ENCODE measurements at regions not wholly inside any gene's neighbourhood (a gene's known extent, or its start where the extent isn't known, plus 50 kb on each side); places are given as distances from the start of the nearest gene placed in this dataset.
"Not testable (repeated sequence)": the region's sequence is repeated elsewhere in the genome, so short reads cannot be mapped to it uniquely, and the experiment has no call there.

DNA sequence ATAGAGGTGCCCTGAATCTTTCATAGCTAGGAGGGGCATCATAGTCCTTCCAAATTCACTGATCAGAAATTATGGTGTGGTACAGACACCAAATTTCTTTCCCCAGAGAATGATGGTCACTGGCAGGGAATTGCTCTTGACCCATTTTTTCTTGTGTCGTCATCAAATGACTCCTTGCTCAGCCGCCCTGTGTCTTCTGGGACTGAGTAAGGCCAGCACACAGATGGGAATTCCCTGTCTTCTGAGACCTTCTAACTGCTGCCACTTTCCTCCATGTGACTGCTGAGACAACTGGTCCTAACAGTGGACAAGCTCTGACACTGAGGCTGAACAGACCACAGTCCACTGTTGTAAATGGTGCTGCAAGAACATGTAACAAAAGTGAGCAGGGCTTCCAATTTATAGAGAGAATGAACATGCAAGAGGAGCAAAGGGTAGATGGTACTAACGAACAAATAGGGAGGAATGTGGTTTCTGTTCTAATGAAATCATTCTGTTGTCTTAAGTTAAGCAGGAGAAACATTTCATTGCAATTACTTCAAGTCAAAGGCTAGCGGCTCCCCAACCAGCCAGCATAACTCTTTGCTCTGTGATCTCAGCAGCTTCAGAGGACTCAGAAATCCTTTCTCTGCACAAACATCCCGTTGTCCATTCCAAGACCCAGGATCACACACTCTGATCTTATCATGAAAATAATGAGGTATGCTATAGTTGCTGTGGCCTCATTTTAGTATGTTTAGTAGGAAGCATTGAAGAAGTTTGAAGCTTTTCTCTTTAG, 235.9 kb upstream of the PRSS1 start:
- Histone ChIP-seq H3K27ac (no peak overlapping the region), H3K27me3 (no peaks in the 10 kb centered on the region), H3K9me3 (no peaks in the 10 kb centered on the region), H3K36me3 (no peaks in the 10 kb centered on the region), H3K4me3 (no peak overlapping the region), H3K4me1 (peaks cover 0 to 18% (median 0%) of the 10 kb centered on the region in 4 donors)
- no peak for DNase-seq (ENCODE audit: low spot score in 2 of 2)
- 57 to 70% methylated on average over 5 of the region's 5 CpGs for WGBS, 2 donors
- TF ChIP-seq POLR2A (IDR thresholded peaks at IDR 0.05) = no peak
- no peak for TF ChIP-seq EP300 (IDR thresholded peaks at IDR 0.05)
- TF ChIP-seq, protein P1, sequence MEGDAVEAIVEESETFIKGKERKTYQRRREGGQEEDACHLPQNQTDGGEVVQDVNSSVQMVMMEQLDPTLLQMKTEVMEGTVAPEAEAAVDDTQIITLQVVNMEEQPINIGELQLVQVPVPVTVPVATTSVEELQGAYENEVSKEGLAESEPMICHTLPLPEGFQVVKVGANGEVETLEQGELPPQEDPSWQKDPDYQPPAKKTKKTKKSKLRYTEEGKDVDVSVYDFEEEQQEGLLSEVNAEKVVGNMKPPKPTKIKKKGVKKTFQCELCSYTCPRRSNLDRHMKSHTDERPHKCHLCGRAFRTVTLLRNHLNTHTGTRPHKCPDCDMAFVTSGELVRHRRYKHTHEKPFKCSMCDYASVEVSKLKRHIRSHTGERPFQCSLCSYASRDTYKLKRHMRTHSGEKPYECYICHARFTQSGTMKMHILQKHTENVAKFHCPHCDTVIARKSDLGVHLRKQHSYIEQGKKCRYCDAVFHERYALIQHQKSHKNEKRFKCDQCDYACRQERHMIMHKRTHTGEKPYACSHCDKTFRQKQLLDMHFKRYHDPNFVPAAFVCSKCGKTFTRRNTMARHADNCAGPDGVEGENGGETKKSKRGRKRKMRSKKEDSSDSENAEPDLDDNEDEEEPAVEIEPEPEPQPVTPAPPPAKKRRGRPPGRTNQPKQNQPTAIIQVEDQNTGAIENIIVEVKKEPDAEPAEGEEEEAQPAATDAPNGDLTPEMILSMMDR (IDR thresholded peaks at IDR 0.05) = no peak

DNA sequence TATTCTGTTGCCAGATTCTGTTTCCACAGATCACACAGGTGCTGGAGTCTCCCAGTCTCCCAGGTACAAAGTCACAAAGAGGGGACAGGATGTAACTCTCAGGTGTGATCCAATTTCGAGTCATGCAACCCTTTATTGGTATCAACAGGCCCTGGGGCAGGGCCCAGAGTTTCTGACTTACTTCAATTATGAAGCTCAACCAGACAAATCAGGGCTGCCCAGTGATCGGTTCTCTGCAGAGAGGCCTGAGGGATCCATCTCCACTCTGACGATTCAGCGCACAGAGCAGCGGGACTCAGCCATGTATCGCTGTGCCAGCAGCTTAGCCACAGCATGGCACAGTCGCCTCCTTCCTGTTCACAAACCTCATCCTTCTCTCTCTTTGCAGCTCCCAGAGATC, 237.5 kb upstream of the PRSS1 start:
- TF ChIP-seq EP300 (IDR thresholded peaks at IDR 0.05) (no peak), POLR2A (IDR thresholded peaks at IDR 0.05) (no peak)
- TF ChIP-seq, protein P1 (IDR thresholded peaks at IDR 0.05) = no peak
- Histone ChIP-seq H3K4me3 (no peak overlapping the region), H3K36me3 (no peaks in the 10 kb centered on the region), H3K4me1 (peaks cover 0 to 18% (median 0%) of the 10 kb centered on the region in 4 donors), H3K9me3 (no peaks in the 10 kb centered on the region), H3K27ac (no peak overlapping the region), H3K27me3 (no peaks in the 10 kb centered on the region)
- no peak for DNase-seq (ENCODE audit: low spot score in 2 of 2)
- 89 to 90% methylated on average over 7 of the region's 7 CpGs for WGBS, 2 donors

DNA sequence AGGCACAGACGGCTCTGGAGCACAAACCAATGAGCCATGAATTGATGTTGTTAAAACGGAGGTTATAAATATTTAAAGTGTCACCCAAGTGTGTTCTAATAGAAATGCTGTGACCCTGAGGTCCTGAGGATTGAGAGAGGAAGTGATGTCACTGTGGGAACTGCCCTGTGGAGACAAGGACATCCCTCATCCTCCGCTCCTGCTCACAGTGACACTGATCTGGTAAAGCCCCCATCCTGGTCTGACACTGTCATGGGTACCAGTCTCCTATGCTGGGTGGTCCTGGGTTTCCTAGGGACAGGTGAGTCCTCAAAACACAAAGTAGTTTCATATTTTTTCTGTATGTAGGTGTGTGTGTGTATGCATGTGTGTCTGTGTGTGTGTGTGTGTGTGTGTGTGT, 237.9 kb upstream of the PRSS1 start:
- Histone ChIP-seq H3K4me1 (peaks cover 0 to 18% (median 0%) of the 10 kb centered on the region in 4 donors), H3K36me3 (no peaks in the 10 kb centered on the region), H3K4me3 (no peak overlapping the region), H3K27ac (no peak overlapping the region), H3K27me3 (no peaks in the 10 kb centered on the region), H3K9me3 (no peaks in the 10 kb centered on the region)
- 56 to 69% methylated on average over 3 of the region's 3 CpGs for WGBS, 2 donors
- TF ChIP-seq, protein P1 (IDR thresholded peaks at IDR 0.05) = no peak
- TF ChIP-seq EP300 (IDR thresholded peaks at IDR 0.05) (no peak), POLR2A (IDR thresholded peaks at IDR 0.05) (no peak)
- no peak for DNase-seq (ENCODE audit: low spot score in 2 of 2)

DNA sequence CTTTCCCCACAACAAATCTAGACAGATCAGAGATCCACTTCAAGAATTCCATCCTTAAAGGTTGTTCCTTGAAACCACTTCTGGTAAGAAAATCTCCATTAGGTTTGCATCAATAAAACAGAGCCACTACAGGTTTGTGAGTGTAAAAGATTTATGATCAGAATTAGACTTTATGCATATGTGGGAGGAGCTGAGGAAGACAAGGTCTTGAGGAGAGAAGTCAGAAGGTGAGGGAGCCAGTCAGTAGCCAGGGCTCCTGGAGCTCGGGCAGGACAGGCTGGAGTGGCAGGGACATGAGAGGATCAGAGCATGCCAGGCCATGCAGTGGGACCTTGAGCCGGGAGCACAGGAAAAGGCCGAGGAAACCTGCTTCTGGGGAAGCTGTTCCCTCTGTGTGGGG, 240.0 kb upstream of the PRSS1 start:
- not testable (repeated sequence) for DNase-seq (ENCODE audit: low spot score in 2 of 2); H3K9me3 ChIP-seq; H3K36me3 ChIP-seq; H3K4me3 ChIP-seq; H3K4me1 ChIP-seq; H3K27me3 ChIP-seq; H3K27ac ChIP-seq
- 59 to 71% methylated on average over 3 of the region's 3 CpGs for WGBS, 2 donors

DNA sequence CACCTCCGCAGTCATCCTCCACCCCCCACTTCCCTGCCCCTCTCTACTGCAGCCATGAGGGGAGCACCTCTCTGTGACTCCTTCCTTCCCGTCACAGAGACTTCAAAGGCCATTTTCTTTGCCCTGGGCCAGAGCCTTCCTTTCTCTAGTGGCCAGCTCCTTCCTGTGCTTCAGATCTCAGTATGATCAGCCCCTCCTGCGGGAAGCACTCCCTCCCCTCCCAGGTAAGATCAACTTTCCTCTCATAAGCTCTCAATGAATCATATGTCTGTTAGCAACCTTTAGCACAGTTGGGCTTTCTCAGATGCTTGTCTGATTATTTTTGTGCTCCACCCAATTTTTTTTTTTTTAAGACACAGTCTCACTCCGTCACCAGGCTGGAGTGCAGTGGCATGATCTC, 241.0 kb upstream of the PRSS1 start:
- DNase-seq (ENCODE audit: low spot score in 2 of 2) = no peak
- H3K4me1 ChIP-seq = no peaks in the 10 kb centered on the region
- WGBS, 2 donors = 71% methylated on average over 4 of the region's 4 CpGs
- no peaks in the 10 kb centered on the region for H3K27me3 ChIP-seq
- H3K9me3 ChIP-seq = no peaks in the 10 kb centered on the region
- TF ChIP-seq, protein P1 (IDR thresholded peaks at IDR 0.05) = no peak
- TF ChIP-seq POLR2A (IDR thresholded peaks at IDR 0.05) (no peak), EP300 (IDR thresholded peaks at IDR 0.05) (no peak)
- no peak overlapping the region for H3K27ac ChIP-seq
- H3K4me3 ChIP-seq = no peak overlapping the region
- no peaks in the 10 kb centered on the region for H3K36me3 ChIP-seq

Measured in tibial nerve (tissue), 4 donors.